CD4-positive, alpha-beta T cell treated with Interleukin-4 for 4 hours (primary cell): ENCODE measurements at regions not wholly inside any gene's neighbourhood (a gene's known extent, or its start where the extent isn't known, plus 50 kb on each side); places are given as distances from the start of the nearest gene placed in this dataset.

ENCODE experiments used
- DNase-seq: peaks from one replicate; pipeline ENCODE4 v3.0.0-alpha.2; 2020

GRCh38 chr5:98989727-98990126, 60.9 kb upstream of the CHD1 start:
- DNase-seq = no peak

- no peak for DNase-seq
Measured at GRCh38 chr5:98986587-98986986, 57.8 kb upstream of the CHD1 start.

GRCh38 chr5:98982880-98983279, 54.1 kb upstream of the CHD1 start:
- no peak for DNase-seq
